ENCODE measurements at regions not wholly inside any gene's neighbourhood (a gene's known extent, or its start where the extent isn't known, plus 50 kb on each side); places are given as distances from the start of the nearest gene placed in this dataset.

DNA sequence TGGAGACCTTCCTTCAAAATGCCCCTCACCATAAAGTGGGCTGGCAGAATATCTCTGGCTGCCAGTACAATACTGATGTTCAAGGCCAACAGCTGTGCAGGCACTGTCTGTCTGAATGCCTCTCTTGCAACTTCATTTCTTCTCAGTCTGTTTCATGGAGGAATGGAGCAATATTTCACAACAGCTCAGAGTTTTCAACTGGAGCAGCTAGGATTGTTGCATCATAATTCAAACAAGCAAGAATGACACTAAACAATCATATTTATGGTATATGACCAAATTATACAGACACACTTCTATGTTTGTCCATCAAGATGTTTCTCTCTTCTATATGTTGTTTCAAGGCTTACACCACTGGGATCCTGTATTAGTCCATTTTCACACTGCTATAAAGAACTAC is 444.2 kb downstream of the LRATD1 start:
- no peaks in the 10 kb centered on the region for H3K36me3 ChIP-seq (replicated peaks in 1 of 2; ENCODE audit: insufficient read depth in 1 of 2, low read depth in 2 of 2)
- TF ChIP-seq CTCF (IDR thresholded peaks at IDR 0.05) (no peak), POLR2A (IDR thresholded peaks at IDR 0.05) (no peak)
- no peaks in the 10 kb centered on the region for H3K27me3 ChIP-seq
- ATAC-seq (no peak), DNase-seq (no peak)
- H3K9me3 ChIP-seq, result no peaks in the 10 kb centered on the region
- no peak overlapping the region for H3K27ac ChIP-seq
- no peaks in the 10 kb centered on the region for H3K4me1 ChIP-seq
- intact Hi-C loops (cut with DNase I), result no loop called here
- no peak overlapping the region for H3K4me3 ChIP-seq

DNA sequence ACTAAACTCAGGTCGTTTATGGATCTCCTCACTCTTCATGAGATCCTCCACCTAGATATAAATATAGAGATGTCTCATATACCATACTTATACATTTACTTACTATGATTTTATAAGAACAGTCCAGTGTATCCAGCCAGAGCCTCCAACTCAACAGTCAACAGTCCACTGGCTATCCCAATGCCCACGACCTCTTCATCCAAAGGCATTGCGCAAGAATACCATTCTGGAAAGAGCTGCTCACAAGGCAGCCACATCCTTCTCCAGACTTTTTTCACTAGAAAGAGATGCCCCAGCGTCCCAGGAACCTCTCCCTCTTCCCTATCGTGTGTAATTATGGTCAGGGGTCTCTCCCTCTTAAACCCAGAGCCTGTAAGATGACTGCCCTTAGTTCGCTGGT is 448.8 kb downstream of the LRATD1 start:
- 65 to 71% methylated on average over 6 of the region's 6 CpGs for WGBS, 2 donors
- H3K27me3 ChIP-seq, result no peaks in the 10 kb centered on the region
- no peak for ATAC-seq
- H3K4me3 ChIP-seq, result no peak overlapping the region
- H3K27ac ChIP-seq, result no peak overlapping the region
- no peaks in the 10 kb centered on the region for H3K9me3 ChIP-seq
- no peak for TF ChIP-seq POLR2A (IDR thresholded peaks at IDR 0.05)
- TF ChIP-seq CTCF (IDR thresholded peaks at IDR 0.05), result no peak
- DNase-seq, result no peak
- no peaks in the 10 kb centered on the region for H3K36me3 ChIP-seq (replicated peaks in 1 of 2; ENCODE audit: insufficient read depth in 1 of 2, low read depth in 2 of 2)
- intact Hi-C loops (cut with DNase I), result no loop called here
- no peaks in the 10 kb centered on the region for H3K4me1 ChIP-seq

- TF ChIP-seq CTCF (IDR thresholded peaks at IDR 0.05) (no peak), POLR2A (IDR thresholded peaks at IDR 0.05) (no peak)
- 66 to 74% methylated on average over 5 of the region's 5 CpGs for whole genome bisulfite sequencing, 2 donors
Observed at GRCh38 chr2:15082105-15083058, 449.9 kb downstream of the LRATD1 start.

DNA sequence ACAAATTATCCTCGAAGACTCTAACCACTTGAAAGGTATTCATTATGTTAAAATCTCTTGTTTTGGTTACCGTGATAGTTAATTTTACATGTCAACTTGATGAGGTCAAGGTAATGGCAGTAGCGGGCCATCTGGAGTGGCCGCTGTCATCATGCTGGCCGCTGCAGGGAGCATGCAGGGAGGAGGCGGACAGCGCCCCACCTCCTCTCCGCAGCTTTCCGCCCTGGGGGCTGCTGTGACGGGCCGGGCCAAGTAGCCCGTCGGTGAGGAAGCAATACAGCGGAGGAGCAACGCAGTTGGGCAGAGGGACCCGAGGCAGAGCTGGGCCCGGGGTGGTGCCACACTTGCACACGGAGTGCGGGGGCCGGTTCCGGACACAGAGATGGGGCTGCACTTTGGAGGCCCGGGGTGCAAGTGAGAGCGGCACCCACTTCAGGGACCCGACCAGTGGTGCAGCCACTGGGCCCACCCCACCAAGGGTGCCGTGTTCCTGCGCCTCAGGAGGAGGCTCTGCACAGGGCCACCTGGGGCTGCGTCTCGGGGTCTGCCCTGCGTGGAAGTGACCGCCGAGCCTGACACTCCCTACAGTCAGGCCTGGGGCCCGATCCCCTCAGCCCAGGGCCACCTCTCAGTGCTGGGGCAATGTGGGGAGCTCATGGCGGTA is 452.4 kb downstream of the LRATD1 start:
- intact Hi-C loops (cut with DNase I), result no loop called here
- TF ChIP-seq POLR2A (IDR thresholded peaks at IDR 0.05) (no peak), CTCF (IDR thresholded peaks at IDR 0.05) (no peak)

More at GRCh38 chr2:15082105-15083058, 449.9 kb downstream of the LRATD1 start:
- no peak for ATAC-seq
- Histone ChIP-seq H3K27ac (no peak overlapping the region), H3K36me3 (replicated peaks in 1 of 2; ENCODE audit: insufficient read depth in 1 of 2, low read depth in 2 of 2) (no peaks in the 10 kb centered on the region), H3K27me3 (no peaks in the 10 kb centered on the region), H3K4me1 (no peaks in the 10 kb centered on the region), H3K9me3 (no peaks in the 10 kb centered on the region), H3K4me3 (no peak overlapping the region)
- intact Hi-C loops (cut with DNase I), result no loop called here
- DNase-seq, result no peak

More for the DNA sequence above, 452.4 kb downstream of the LRATD1 start:
- ATAC-seq (no peak), DNase-seq (no peak)
- no peak overlapping the region for H3K27ac ChIP-seq
- no peaks in the 10 kb centered on the region for H3K27me3 ChIP-seq
- WGBS, 2 donors, result 83 to 92% methylated on average over 21 to 33 of the region's 33 CpGs
- H3K9me3 ChIP-seq, result no peaks in the 10 kb centered on the region
- H3K4me1 ChIP-seq, result no peaks in the 10 kb centered on the region
- no peak overlapping the region for H3K4me3 ChIP-seq
- H3K36me3 ChIP-seq (replicated peaks in 1 of 2; ENCODE audit: insufficient read depth in 1 of 2, low read depth in 2 of 2), result no peaks in the 10 kb centered on the region
